Embryonic facial prominence (tissue), 1 donor: ENCODE measurements at regions not wholly inside any gene's neighbourhood (a gene's known extent, or its start where the extent isn't known, plus 50 kb on each side); places are given as distances from the start of the nearest gene placed in this dataset.

Experiments used
- DNase-seq: peaks from one replicate; pipeline ENCODE4 v3.0.0-alpha.2; 2016; ENCODE audit errors: extremely low spot score

DNA sequence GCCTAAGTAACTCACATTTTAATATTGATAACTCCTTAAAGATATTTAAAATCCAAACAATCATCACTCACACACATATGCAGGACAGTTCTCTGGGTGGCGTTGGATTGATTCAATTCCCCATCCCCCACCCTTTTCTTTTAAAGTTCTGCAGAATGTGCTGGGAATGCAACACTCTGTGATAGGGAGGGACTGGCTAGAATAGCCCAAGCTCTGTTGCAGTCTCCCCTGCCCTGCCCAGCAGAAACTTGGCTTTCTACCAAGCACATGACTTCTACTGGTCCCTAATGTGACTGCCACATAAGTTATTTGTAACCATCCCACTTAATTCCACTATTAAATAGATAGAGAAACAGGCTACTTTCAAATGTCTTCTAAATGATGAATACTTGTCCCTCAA lies 55.2 kb downstream of the TWIST1 start:
- no peak for DNase-seq

DNA sequence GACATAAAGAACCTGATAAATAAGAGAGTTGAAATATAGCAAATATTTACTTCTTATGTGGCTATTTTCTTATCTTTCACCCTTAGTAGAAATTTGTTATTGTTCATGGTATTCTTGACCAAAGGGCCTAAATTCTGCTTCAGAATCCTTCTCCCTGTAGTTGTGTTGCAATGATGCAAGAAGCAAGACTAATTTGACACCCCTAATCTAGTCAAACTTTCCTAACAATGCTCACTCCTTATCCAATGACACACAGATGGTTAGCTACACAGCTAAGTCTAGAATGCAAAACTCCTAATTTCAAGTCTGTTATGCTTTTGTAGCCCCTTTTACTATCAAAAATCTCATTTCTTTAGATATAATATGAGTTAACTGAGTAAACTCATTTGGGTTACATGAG lies 56.1 kb downstream of the TWIST1 start:
- DNase-seq = no peak

DNA sequence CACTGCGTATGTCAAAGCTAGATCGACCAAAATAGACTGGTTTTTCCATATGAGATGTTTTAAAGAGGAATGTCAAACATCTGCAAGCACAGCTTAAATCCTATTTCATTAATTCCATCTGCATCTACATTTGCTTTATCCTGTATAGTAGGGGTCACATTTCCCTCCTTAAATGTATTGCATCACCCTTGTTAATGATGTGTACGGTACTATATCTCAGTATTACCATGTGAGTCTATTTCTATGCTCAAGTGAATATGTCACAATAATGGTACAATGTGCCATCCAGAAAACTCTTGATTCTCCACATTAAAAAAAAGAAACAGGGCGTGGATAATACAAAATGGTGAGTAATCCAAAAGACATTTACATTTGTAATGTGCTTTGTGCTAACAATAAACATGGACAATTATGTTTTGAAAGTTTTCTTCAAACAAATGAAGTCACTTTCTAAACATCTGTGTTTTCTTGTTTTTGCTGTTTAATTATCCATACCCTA lies 56.6 kb downstream of the TWIST1 start:
- DNase-seq = peak; percentile 17

DNA sequence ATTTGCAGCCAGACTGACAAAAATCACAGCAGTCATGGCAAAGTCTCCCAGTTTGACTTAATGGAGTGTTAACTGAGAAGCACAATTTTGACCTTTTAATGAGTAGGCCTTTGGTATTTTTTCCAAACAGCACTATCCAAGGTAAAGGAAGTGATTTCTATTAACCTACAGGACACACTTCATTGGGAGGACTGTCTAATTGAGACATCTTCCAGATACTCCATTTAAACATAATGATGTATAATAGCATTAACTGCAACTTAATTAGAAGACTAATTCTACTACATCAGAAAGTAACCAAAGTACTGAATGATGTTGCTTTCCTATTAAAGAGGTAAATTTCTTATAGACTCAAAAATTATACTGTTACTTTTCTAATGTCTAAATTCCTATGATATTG lies 61.1 kb downstream of the TWIST1 start:
- no peak for DNase-seq
